Neuron (in vitro differentiated cells): ENCODE measurements at regions not wholly inside any gene's neighbourhood (a gene's known extent, or its start where the extent isn't known, plus 50 kb on each side); places are given as distances from the start of the nearest gene placed in this dataset.

Experiments
- H2AFZ ChIP-seq: one replicate; pipeline ENCODE4 v1.6.1; 2013; ENCODE audit warnings: low read depth, mild to moderate bottlenecking, inconsistent platforms, low read length, moderate library complexity
- H3K27me3 ChIP-seq: one replicate; pipeline ENCODE4 v1.6.1; 2013; ENCODE audit warnings: low read length; ENCODE audit not compliant: insufficient read depth
- H3K36me3 ChIP-seq: one replicate; pipeline ENCODE4 v1.6.1; 2013; ENCODE audit warnings: low read length; ENCODE audit not compliant: insufficient read depth
- H3K4me1 ChIP-seq: one replicate; pipeline ENCODE4 v1.6.1; 2013; ENCODE audit warnings: low read length; ENCODE audit not compliant: insufficient read depth
- H3K4me3 ChIP-seq: 2 replicates; pipeline ENCODE4 v1.5.1; 2013; ENCODE audit warnings: mild to moderate bottlenecking, low read length, moderate library complexity
- H3K9me3 ChIP-seq: one replicate; pipeline ENCODE4 v1.6.1; 2013; ENCODE audit warnings: low read length

- H3K4me1 ChIP-seq, result peaks cover 29% of the 10 kb centered on the region
- H3K9me3 ChIP-seq, result no peaks in the 10 kb centered on the region
- no peak overlapping the region for H3K4me3 ChIP-seq
- H2AFZ ChIP-seq, result no peak overlapping the region
- no peaks in the 10 kb centered on the region for H3K27me3 ChIP-seq
- H3K36me3 ChIP-seq, result peaks cover 2% of the 10 kb centered on the region
Measured at GRCh38 chr4:56085275-56085674, 136.5 kb downstream of the CEP135 start.

GRCh38 chr4:56084851-56085250 lies 136.1 kb downstream of the CEP135 start:
- no peaks in the 10 kb centered on the region for H3K9me3 ChIP-seq
- no peak overlapping the region for H2AFZ ChIP-seq
- no peak overlapping the region for H3K4me3 ChIP-seq
- peaks cover 29% of the 10 kb centered on the region for H3K4me1 ChIP-seq
- peaks cover 2% of the 10 kb centered on the region for H3K36me3 ChIP-seq
- no peaks in the 10 kb centered on the region for H3K27me3 ChIP-seq
